HG03159 (cell line): ENCODE measurements at regions not wholly inside any gene's neighbourhood (a gene's known extent, or its start where the extent isn't known, plus 50 kb on each side); places are given as distances from the start of the nearest gene placed in this dataset.

Experiments
- ATAC-seq: cut with Tn5 transposase; IDR thresholded peaks from one replicate; pipeline ENCODE4 v1.9.1; 2021; ENCODE audit warnings: mild to moderate bottlenecking, moderate library complexity; ENCODE audit not compliant: unreplicated experiment

GRCh38 chr1:199857108-199857507, 170.4 kb upstream of the NR5A2 start:
- ATAC-seq = no peak

- ATAC-seq = no peak
Observed at GRCh38 chr1:199857516-199857915, 170.0 kb upstream of the NR5A2 start.

- no peak for ATAC-seq
Observed at GRCh38 chr1:199858171-199858570, 169.3 kb upstream of the NR5A2 start.

- no peak for ATAC-seq
Observed at GRCh38 chr1:199858856-199859255, 168.7 kb upstream of the NR5A2 start.

- ATAC-seq = no peak
Observed at GRCh38 chr1:199859491-199859933, 168.0 kb upstream of the NR5A2 start.

GRCh38 chr1:199861020-199861795, 166.3 kb upstream of the NR5A2 start:
- ATAC-seq = no peak

GRCh38 chr1:199862047-199862446, 165.5 kb upstream of the NR5A2 start:
- no peak for ATAC-seq

GRCh38 chr1:199866210-199866617, 161.3 kb upstream of the NR5A2 start:
- ATAC-seq = no peak

- no peak for ATAC-seq
Observed at GRCh38 chr1:199867601-199868000, 159.9 kb upstream of the NR5A2 start.

- ATAC-seq = no peak
Observed at GRCh38 chr1:199868777-199869176, 158.7 kb upstream of the NR5A2 start.

- no peak for ATAC-seq
Observed at GRCh38 chr1:199875337-199875736, 152.2 kb upstream of the NR5A2 start.

GRCh38 chr1:199875856-199876255, 151.7 kb upstream of the NR5A2 start:
- ATAC-seq = no peak

- ATAC-seq = no peak
Observed at GRCh38 chr1:199877526-199878384, 149.8 kb upstream of the NR5A2 start.

- ATAC-seq = no peak
Observed at GRCh38 chr1:199878823-199879222, 148.7 kb upstream of the NR5A2 start.

- no peak for ATAC-seq
Observed at GRCh38 chr1:199898654-199899053, 128.9 kb upstream of the NR5A2 start.

GRCh38 chr1:199901341-199901740, 126.2 kb upstream of the NR5A2 start:
- ATAC-seq = no peak

GRCh38 chr1:199907361-199907760, 120.1 kb upstream of the NR5A2 start:
- ATAC-seq = no peak

GRCh38 chr1:199909137-199909536, 118.4 kb upstream of the NR5A2 start:
- ATAC-seq = no peak

GRCh38 chr1:199913318-199913717, 114.2 kb upstream of the NR5A2 start:
- no peak for ATAC-seq

- no peak for ATAC-seq
Observed at GRCh38 chr1:199914546-199914945, 113.0 kb upstream of the NR5A2 start.

GRCh38 chr1:199918196-199918769, 109.2 kb upstream of the NR5A2 start:
- no peak for ATAC-seq

GRCh38 chr1:199920635-199921034, 106.9 kb upstream of the NR5A2 start:
- ATAC-seq = no peak
